Embryonic facial prominence (tissue), 1 donor: ENCODE measurements at regions not wholly inside any gene's neighbourhood (a gene's known extent, or its start where the extent isn't known, plus 50 kb on each side); places are given as distances from the start of the nearest gene placed in this dataset.
"Not testable (repeated sequence)": the region's sequence is repeated elsewhere in the genome, so short reads cannot be mapped to it uniquely, and the experiment has no call there.

Experiments used
- DNase-seq: peaks from one replicate; pipeline ENCODE4 v3.0.0-alpha.2; 2016; ENCODE audit errors: extremely low spot score

DNA sequence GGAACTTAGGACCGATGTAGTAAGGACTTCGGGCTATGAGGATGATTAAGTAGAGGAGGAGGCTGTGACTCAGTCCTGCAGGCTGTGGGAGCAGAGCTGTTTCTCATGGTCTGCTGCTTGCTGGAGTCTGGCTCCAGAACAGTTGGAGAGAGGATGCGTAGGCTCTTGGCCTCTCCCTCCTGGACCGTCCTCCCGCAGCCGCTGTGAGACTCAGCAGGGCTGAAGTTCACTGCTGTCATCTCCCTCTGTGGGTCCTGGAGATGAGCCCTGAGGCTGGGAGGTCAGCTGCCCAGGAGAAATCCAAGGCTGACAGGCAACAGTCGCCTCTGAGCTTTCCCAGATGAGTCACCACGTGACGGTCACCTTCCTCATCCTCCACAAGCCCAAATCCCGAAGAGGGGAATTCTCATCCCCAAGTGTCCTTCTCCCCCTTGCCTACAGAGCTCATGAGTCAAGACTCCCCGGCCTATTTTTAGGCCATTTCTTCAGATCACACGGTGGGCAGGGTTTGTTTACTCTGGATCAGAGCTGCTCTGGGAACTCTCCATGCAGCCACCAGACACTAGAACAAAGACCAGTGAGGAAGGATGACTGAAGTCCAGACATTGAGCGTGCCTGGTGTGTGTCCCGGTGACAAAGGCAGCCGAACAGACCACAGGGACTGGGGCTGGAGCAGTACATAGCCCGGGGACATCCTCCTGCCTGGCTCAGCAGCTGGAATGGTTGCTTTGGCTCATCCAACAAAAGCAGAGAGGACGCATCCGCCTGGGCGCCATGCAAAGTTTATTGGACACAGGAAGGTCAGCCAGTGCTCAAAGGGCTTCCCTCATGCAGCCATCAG lies 137.3 kb upstream of the ZNF469 start:
- not testable (repeated sequence) for DNase-seq

- not testable (repeated sequence) for DNase-seq
Measured at GRCh38 chr16:88246955-88247582, 135.7 kb upstream of the ZNF469 start.

- not testable (repeated sequence) for DNase-seq
Measured at GRCh38 chr16:88247583-88247966, 135.2 kb upstream of the ZNF469 start.

- not testable (repeated sequence) for DNase-seq
Measured at GRCh38 chr16:88248761-88249160, 134.0 kb upstream of the ZNF469 start.

- DNase-seq, result not testable (repeated sequence)
Measured at GRCh38 chr16:88250381-88250780, 132.4 kb upstream of the ZNF469 start.

DNA sequence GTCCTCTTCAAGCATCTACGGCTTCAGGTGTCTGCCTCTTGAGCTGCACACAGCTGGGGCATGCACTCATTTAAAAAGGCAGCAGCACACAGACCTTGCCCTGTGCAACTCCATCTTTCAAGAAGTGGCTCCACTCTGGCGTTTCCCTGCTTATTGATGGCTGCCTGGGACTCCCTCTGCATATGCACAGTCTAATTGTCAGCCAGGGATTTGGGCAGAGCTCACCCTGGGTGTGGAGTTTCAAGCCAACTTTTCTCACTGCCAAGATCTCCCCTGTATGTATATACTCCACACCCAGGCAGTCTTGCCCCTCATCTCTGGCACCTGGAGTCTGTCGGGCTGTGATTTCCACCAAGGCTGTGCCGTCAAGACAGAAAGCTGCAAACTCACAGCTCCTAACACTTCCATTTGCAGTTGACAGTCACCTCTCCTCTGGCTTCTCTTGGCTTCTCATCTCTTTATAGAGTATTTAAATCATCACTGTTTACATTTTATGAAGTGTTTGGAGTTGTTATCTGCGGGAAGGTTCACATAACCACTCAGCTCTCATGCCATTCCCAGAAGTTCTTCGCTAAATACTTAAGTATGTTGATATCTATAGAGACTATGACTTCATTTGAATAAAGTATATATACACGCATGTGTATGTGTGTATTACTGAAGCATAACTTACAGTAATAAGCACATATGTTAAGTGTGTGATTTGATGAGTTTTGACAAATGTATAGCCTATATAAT lies 130.5 kb upstream of the ZNF469 start:
- DNase-seq, result not testable (repeated sequence)

DNA sequence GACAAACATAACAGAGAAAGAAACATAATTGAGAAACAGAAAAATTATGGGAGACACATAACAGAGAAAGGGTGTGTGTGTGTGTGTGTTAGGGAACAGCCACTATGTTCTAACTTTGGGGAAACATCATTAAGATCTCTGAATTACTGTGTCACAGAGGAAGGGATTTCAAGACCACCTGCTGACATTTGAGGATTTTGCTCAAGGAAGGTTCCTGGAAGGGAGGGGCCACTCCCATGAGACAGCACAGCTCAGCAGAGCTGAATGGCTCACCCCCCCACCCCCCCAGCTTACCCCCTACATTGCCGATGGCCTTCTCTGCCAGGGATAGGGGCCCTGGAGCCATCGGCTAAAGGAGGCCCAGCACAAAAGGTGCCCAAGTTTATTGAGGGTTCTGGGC lies 124.6 kb upstream of the ZNF469 start:
- DNase-seq, result not testable (repeated sequence)

DNA sequence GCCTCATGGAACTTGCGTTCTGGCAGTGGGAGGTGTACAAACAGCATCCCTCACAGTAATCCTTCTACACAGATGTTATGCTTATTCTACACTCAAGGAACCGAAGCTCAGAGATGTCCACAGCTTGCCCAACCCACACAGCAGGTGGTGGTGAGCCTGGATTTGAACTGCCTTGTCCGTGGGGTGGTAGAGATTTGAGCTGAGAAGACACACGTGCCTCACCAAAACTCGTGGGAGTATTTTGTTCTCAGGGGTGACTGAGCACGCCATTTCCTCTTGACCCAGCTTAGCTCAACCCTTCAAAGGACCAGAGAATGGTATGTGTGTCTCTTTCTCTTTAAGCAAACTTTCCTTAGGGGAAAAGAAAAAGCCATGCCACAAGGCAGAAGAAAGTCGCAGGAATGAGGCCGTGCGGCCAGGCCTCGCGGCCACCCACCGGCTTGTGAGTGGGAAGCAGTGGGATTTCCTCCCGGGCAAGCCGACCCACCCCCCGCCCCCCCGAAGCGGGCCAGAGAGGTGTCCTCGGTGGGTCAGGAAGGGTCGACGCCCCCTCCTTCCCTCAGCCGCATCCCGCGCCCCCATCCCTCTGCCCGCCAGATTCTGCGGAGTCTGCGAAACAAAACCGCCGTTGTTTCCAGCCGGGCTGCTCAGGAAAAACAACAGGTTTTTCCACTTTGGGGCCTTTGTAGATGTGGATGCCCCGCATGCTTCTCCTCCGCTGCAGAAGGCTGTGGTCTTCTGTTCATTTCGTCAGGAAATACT lies 123.8 kb upstream of the ZNF469 start:
- not testable (repeated sequence) for DNase-seq

GRCh38 chr16:88259538-88259937 lies 123.2 kb upstream of the ZNF469 start:
- not testable (repeated sequence) for DNase-seq

- not testable (repeated sequence) for DNase-seq
Measured at GRCh38 chr16:88260146-88260545, 122.6 kb upstream of the ZNF469 start.

- DNase-seq, result not testable (repeated sequence)
Measured at GRCh38 chr16:88260881-88261665, 121.7 kb upstream of the ZNF469 start.

- DNase-seq, result not testable (repeated sequence)
Measured at GRCh38 chr16:88261814-88262605, 120.7 kb upstream of the ZNF469 start.

- DNase-seq, result not testable (repeated sequence)
Measured at GRCh38 chr16:88262858-88263563, 119.7 kb upstream of the ZNF469 start.

DNA sequence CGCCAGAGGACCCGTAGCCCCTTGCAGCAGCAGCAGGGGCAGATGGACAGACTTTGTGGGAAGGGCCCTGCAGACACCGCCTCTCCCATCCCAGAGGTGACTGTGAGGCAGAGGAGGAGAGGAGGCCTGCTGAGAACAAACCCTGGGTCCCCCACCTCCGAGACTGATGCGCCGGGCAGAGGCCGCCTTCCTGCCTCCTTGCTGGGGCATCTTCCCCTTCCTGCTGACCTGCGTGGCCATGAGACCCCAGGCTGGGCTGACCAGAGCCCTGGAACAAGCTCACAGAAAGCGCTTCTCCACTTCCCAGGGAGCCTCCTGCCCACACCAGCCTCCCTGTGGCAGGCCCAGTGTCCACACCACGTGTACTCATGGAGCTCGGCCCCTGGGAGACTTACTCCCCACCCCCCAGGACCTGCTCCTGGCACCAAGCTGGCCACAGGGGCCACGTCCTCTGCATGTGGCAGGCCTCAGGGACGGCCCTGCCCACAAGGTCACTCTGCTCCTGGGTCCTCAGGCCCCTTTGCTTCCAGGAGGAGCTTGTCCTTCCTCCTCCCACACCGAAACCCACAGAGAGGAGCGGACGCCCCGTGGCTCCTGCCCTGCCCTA lies 119.0 kb upstream of the ZNF469 start:
- DNase-seq, result not testable (repeated sequence)

- no peak for DNase-seq
Measured at GRCh38 chr16:88264641-88265285, 118.0 kb upstream of the ZNF469 start.

- DNase-seq, result not testable (repeated sequence)
Measured at GRCh38 chr16:88265286-88265938, 117.3 kb upstream of the ZNF469 start.

DNA sequence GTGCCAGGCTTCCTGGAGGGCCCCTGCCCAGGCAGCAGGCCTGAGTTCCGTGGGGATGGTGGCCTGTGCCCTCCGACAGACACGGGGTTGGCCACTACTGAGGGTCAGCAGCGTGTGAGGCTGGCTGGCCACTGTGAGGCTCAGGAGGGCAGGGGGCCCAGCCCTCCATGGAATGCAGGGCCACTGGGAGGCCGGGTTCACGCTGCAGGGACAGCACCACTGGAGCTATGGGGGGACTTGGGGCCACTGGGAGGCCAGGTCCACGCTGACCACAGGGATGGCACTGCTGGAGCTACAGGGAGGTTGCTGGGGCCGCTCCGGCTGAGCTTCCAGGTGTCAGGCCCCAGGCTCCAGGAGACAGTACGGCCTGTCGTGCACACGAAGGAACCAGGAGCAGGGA lies 116.7 kb upstream of the ZNF469 start:
- not testable (repeated sequence) for DNase-seq
